Astrocyte (in vitro differentiated cells and primary cell): ENCODE measurements at regions not wholly inside any gene's neighbourhood (a gene's known extent, or its start where the extent isn't known, plus 50 kb on each side); places are given as distances from the start of the nearest gene placed in this dataset.

ENCODE experiments used
- DNase-seq: peaks from one replicate; pipeline ENCODE4 v3.0.0-alpha.2; 2010; ENCODE audit warnings: low read depth
- FAIRE-seq: peaks from 2 replicates; lab custom pipeline; 2011; peaks lifted over from hg19 to GRCh38; lab: Jason Lieb, UNC
- H2AFZ ChIP-seq: 2 replicates; pipeline ENCODE4 v1.6.0; 2012; ENCODE audit warnings: low read depth, low read length, inconsistent platforms
- H3K27ac ChIP-seq: 2 replicates; pipeline ENCODE4 v1.5.1; 2011; ENCODE audit warnings: low read depth, low read length, inconsistent platforms
- H3K27me3 ChIP-seq: 2 replicates; pipeline ENCODE4 v1.6.0; 2011; ENCODE audit warnings: low read length, inconsistent platforms; ENCODE audit not compliant: insufficient read depth
- H3K36me3 ChIP-seq: 2 replicates; pipeline ENCODE4 v1.5.1; 2011; ENCODE audit warnings: low read length, inconsistent platforms; ENCODE audit not compliant: insufficient read depth
- H3K4me1 ChIP-seq: 2 replicates; pipeline ENCODE4 v1.5.1; 2011; ENCODE audit warnings: low read length, inconsistent platforms; ENCODE audit not compliant: insufficient read depth
- H3K4me2 ChIP-seq: 2 replicates; pipeline ENCODE4 v1.6.0; 2012; ENCODE audit warnings: low read length, inconsistent platforms
- H3K4me3 ChIP-seq: 2 replicates; pipeline ENCODE4 v1.5.1; 2011; ENCODE audit warnings: low read depth, mild to moderate bottlenecking, low read length, inconsistent platforms; ENCODE audit not compliant: insufficient read depth
- H3K79me2 ChIP-seq: 2 replicates; pipeline ENCODE4 v1.6.0; 2012; ENCODE audit warnings: mild to moderate bottlenecking, low read length, inconsistent platforms; ENCODE audit not compliant: insufficient read depth
- H3K9ac ChIP-seq: 2 replicates; pipeline ENCODE4 v1.6.0; 2012; ENCODE audit warnings: mild to moderate bottlenecking, low read length, inconsistent platforms
- H3K9me3 ChIP-seq: 2 replicates; pipeline ENCODE4 v1.5.1; 2012; ENCODE audit warnings: low read depth, mild to moderate bottlenecking, low read length, inconsistent platforms; ENCODE audit not compliant: insufficient read depth
- H4K20me1 ChIP-seq: 2 replicates; pipeline ENCODE4 v1.6.0; 2012; ENCODE audit warnings: low read length, inconsistent platforms; ENCODE audit not compliant: insufficient read depth
- H3K27ac Mint-ChIP-seq: one replicate; pipeline ENCODE4 v1.8.0; 2021; ENCODE audit warnings: mild to moderate bottlenecking, mixed read lengths; ENCODE audit not compliant: unreplicated experiment
- H3K27me3 Mint-ChIP-seq: one replicate; pipeline ENCODE4 v1.8.0; 2021; ENCODE audit warnings: low read depth, mixed read lengths; ENCODE audit not compliant: unreplicated experiment
- H3K36me3 Mint-ChIP-seq: one replicate; pipeline ENCODE4 v1.8.0; 2021; ENCODE audit warnings: low read depth, mixed read lengths; ENCODE audit not compliant: unreplicated experiment
- H3K4me1 Mint-ChIP-seq: one replicate; pipeline ENCODE4 v1.8.0; 2021; ENCODE audit warnings: low read depth, mixed read lengths; ENCODE audit not compliant: unreplicated experiment
- H3K4me3 Mint-ChIP-seq: one replicate; pipeline ENCODE4 v1.8.0; 2021; ENCODE audit warnings: mild to moderate bottlenecking, moderate library complexity, mixed read lengths; ENCODE audit not compliant: unreplicated experiment
- H3K9me3 Mint-ChIP-seq: one replicate; pipeline ENCODE4 v1.8.0; 2021; ENCODE audit warnings: mild to moderate bottlenecking, mixed read lengths; ENCODE audit not compliant: unreplicated experiment
- CTCF ChIP-seq: IDR thresholded peaks from 2 replicates; pipeline ENCODE4 v1.5.1; 2011; ENCODE audit warnings: low read depth, mild to moderate bottlenecking, inconsistent platforms, low read length, moderate library complexity; ENCODE audit not compliant: insufficient read depth
- EZH2 ChIP-seq: IDR thresholded peaks from 2 replicates; pipeline ENCODE4 v1.6.1; 2012; ENCODE audit warnings: mild to moderate bottlenecking, low read length, inconsistent platforms; ENCODE audit not compliant: insufficient read depth

DNA sequence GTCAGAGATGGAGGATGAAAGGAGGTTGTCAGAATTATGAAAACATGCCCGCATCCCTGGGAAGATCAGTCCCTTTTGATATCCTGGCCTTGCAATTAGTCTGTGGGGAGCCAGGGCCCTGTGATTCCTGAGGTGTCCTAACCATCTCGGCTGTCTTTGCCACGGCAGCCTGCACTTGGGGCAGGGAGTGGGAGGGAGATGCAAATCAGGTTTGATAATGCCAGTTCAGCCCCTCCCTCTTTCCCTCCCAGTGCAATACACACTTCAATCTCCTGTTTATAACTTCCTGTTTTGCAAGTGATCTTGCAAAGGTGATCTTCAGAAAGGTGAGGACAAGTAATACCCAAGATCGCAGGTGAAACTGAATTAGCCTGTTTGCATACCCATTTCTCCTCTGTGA is 114.0 kb upstream of the ALDH1B1 start:
- DNase-seq (no peak), FAIRE-seq (no peak)

GRCh38 chr9:38277601-38278200 is 114.8 kb upstream of the ALDH1B1 start:
- H3K4me2 ChIP-seq: no peak overlapping the region
- DNase-seq (no peak), FAIRE-seq (no peak)
- no peaks in the 10 kb centered on the region for H4K20me1 ChIP-seq
- H3K27me3 Mint-ChIP-seq: peaks cover 55% of the 10 kb centered on the region
- no peak overlapping the region for H3K4me3 ChIP-seq
- H3K36me3 Mint-ChIP-seq: peaks cover 2% of the 10 kb centered on the region
- no peak overlapping the region for H3K27ac Mint-ChIP-seq
- peaks cover 3% of the 10 kb centered on the region for H3K4me1 Mint-ChIP-seq
- no peaks in the 10 kb centered on the region for H3K9me3 ChIP-seq
- H3K4me1 ChIP-seq: no peaks in the 10 kb centered on the region
- peaks cover 6% of the 10 kb centered on the region for H3K27me3 ChIP-seq
- no peak for TF ChIP-seq CTCF
- TF ChIP-seq EZH2: no peak
- peaks cover 7% of the 10 kb centered on the region for H3K9me3 Mint-ChIP-seq
- H3K79me2 ChIP-seq: no peaks in the 10 kb centered on the region
- H3K27ac ChIP-seq: no peak overlapping the region
- H3K4me3 Mint-ChIP-seq: no peak overlapping the region
- no peaks in the 10 kb centered on the region for H3K36me3 ChIP-seq
- H2AFZ ChIP-seq: no peak overlapping the region
- H3K9ac ChIP-seq: no peak overlapping the region

More for the DNA sequence above, 114.0 kb upstream of the ALDH1B1 start:
- no peaks in the 10 kb centered on the region for H3K4me1 ChIP-seq
- no peak overlapping the region for H2AFZ ChIP-seq
- H3K79me2 ChIP-seq: no peaks in the 10 kb centered on the region
- H3K27ac ChIP-seq: no peak overlapping the region
- Mint-ChIP-seq H3K36me3 (no peaks in the 10 kb centered on the region), H3K27ac (no peak overlapping the region), H3K9me3 (peaks cover 4% of the 10 kb centered on the region), H3K27me3 (peaks cover 53% of the 10 kb centered on the region), H3K4me1 (peaks cover 3% of the 10 kb centered on the region), H3K4me3 (no peak overlapping the region)
- H4K20me1 ChIP-seq: no peaks in the 10 kb centered on the region
- no peak overlapping the region for H3K4me2 ChIP-seq
- H3K9me3 ChIP-seq: no peaks in the 10 kb centered on the region
- no peaks in the 10 kb centered on the region for H3K36me3 ChIP-seq
- no peak overlapping the region for H3K4me3 ChIP-seq
- TF ChIP-seq EZH2: no peak
- no peak for TF ChIP-seq CTCF
- H3K9ac ChIP-seq: no peak overlapping the region
- H3K27me3 ChIP-seq: peaks cover 8% of the 10 kb centered on the region

DNA sequence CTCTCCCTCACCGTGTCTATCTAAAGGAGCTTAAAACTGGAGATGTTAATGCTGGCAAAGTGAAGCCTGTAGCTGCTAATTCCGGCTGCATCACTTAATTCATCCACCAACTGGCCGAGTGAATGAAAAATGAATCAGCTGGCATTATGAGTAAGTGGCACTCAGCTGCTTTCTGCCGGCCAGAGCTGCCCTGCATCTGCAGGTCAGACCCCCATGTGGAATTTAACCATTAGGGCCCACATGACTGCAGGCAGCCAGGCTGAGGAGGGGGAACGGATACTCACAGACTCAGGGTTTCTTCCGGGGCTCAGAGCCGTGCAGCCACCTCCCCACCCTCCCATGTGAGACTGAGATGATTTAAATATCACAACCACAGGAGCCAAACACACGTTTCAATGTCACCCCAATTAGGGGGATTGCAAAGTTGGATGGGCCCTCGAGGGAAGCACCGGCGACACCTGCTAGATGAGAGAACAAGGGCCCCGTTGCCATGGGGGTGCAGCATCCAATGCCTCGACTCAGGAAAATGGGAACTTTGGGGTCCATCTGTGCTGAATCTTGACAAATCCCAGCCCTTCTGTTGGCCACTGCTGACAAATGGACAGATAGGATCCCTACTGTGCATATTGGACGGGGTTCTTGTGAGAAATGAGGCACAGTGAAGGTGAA is 115.6 kb upstream of the ALDH1B1 start:
- Histone ChIP-seq H3K4me3 (no peak overlapping the region), H3K27me3 (peaks cover 6% of the 10 kb centered on the region), H3K4me2 (no peak overlapping the region), H3K27ac (no peak overlapping the region), H3K4me1 (no peaks in the 10 kb centered on the region), H2AFZ (no peak overlapping the region), H3K9ac (no peak overlapping the region), H4K20me1 (no peaks in the 10 kb centered on the region), H3K79me2 (no peaks in the 10 kb centered on the region), H3K9me3 (no peaks in the 10 kb centered on the region), H3K36me3 (no peaks in the 10 kb centered on the region)
- peaks cover 60% of the 10 kb centered on the region for H3K27me3 Mint-ChIP-seq
- no peak overlapping the region for H3K27ac Mint-ChIP-seq
- FAIRE-seq: no peak
- peaks cover 7% of the 10 kb centered on the region for H3K9me3 Mint-ChIP-seq
- TF ChIP-seq EZH2 (no peak), CTCF (no peak)
- no peak overlapping the region for H3K4me3 Mint-ChIP-seq
- DNase-seq: no peak
- H3K4me1 Mint-ChIP-seq: peaks cover 3% of the 10 kb centered on the region
- peaks cover 2% of the 10 kb centered on the region for H3K36me3 Mint-ChIP-seq
